Heart left ventricle (tissue), 16 donors: ENCODE measurements at regions not wholly inside any gene's neighbourhood (a gene's known extent, or its start where the extent isn't known, plus 50 kb on each side); places are given as distances from the start of the nearest gene placed in this dataset.

Source experiments
- ATAC-seq, 4 donors: fragments of 200-7000 bp; cut with Tn5 transposase; one replicate each; pipeline ENCODE4 v1.9.1; 2020 to 2022; ENCODE audit warnings: moderate library complexity in 4 of 4, mild to moderate bottlenecking in 3 of 4, moderate number of reproducible peaks in 1 of 4
- DNase-seq, 5 donors: peaks; one replicate each; pipeline ENCODE4 v3.0.0-alpha.2; 2020
- H3K27ac ChIP-seq, 12 donors: fragments of 200-600 bp; sonication (generic) in 4 of 12; one replicate each; pipeline versions ENCODE4 v1.5.0 to v1.8.0; 2016 to 2022; ENCODE audit warnings: mild to moderate bottlenecking in 2 of 12
- H3K27me3 ChIP-seq, 9 donors: fragments of 200-600 bp; sonication (generic) in 2 of 9; one replicate each; pipeline versions ENCODE4 v1.5.1 to v1.8.0; 2016 to 2022; ENCODE audit warnings: mild to moderate bottlenecking in 3 of 9
- H3K36me3 ChIP-seq, 9 donors: fragments of 200-600 bp; sonication (generic) in 2 of 9; one replicate each; pipeline versions ENCODE4 v1.5.0 to v1.8.0; 2018 to 2022; ENCODE audit warnings: mild to moderate bottlenecking in 2 of 9
- H3K4me1 ChIP-seq, 12 donors: fragments of 200-600 bp; sonication (generic) in 4 of 12; one replicate each; pipeline versions ENCODE4 v1.5.0 to v1.8.0; 2016 to 2022; ENCODE audit warnings: mild to moderate bottlenecking in 3 of 12
- H3K4me3 ChIP-seq, 12 donors: fragments of 200-600 bp; sonication (generic) in 4 of 12; one replicate each; pipeline versions ENCODE4 v1.5.0 to v1.8.0; 2017 to 2022; ENCODE audit warnings: mild to moderate bottlenecking in 9 of 12, moderate library complexity in 4 of 12
- H3K9me3 ChIP-seq, 12 donors: fragments of 200-600 bp; sonication (generic) in 4 of 12; one replicate each; pipeline versions ENCODE4 v1.5.0 to v1.8.0; 2016 to 2022; ENCODE audit warnings: mild to moderate bottlenecking in 1 of 12
- POLR2A ChIP-seq, 2 donors: fragments of 450-650 bp; IDR thresholded peaks; one replicate each; pipeline ENCODE4 v1.6.1; 2017; ENCODE audit warnings: antibody characterized with exemption in 2 of 2, mild to moderate bottlenecking in 2 of 2, moderate library complexity in 2 of 2
- WGBS, 4 donors: extraction: QIAGEN DNeasy Blood & Tissue Kit in 2 of 4; methylation state at CpG; one replicate each; pipeline versions ENCODE4 v1.1.5 to v1.1.7; 2013 to 2018; 5-methylcytosine and 5-hydroxymethylcytosine counted together
- intact Hi-C, 10 donors: fragments of 100-400 bp; cut with DNase I; formaldehyde crosslinking; loops; one replicate each; pipeline versions ENCODE4 v1.11.1 to v1.14.2; 2022
- TF ChIP-seq, protein P1 (sequence below), 12 donors: fragments of 200-600 bp; sonication (generic) in 4 of 12; IDR thresholded peaks; one replicate each; pipeline versions ENCODE4 v1.5.0 to v1.8.0; 2018 to 2022; ENCODE audit warnings: antibody characterized with exemption in 12 of 12, mild to moderate bottlenecking in 5 of 12
- donor health status: ischemic (EF 13 %, LVEDD 7.1; RV severe dilation, severe dysfunction).
- donor health status: healthy with polysubstance abuse.
- donor health status: DM: no; HTN: yes; CAD: no.
- donor health status: DM: no; HTN: no; CAD: no.
- donor health status: ischemic (EF 25% LVEDD 6.9; RV normal size, moderate dysfunction).
- donor health status: ischemic (EF 25% LVEDD 5.7; RV mildly dilated, moderate dysfunction).
- donor health status: healthy.
- donor health status: DM: yes; HTN: yes; CAD: no.
- donor health status: ischemic (EF 35%, LVEDD 5.7; RV mildly dilated, moderate dysfunction).
- donor health status: nonischemic (EF 11% LVEDD 7.7; RV severe dilation, severe dysfunction).
- donor health status: DM: yes; HTN: yes; CAD: no.
- donor health status: PGD.
- donor health status: ischemic (EF 29% LVEDD 5.4; RV normal size, mild dysfunction).
- donor health status: nonischemic (EF 23%, LVEDD 6.1; RV moderate dilation, normal function).

GRCh38 chr17:69828087-69828486 lies 246.9 kb upstream of the KCNJ16 start:
- H3K27me3 ChIP-seq = no peaks in the 10 kb centered on the region
- peak overlapping the region in 5 of 12 donors; percentile 5 to 55 (median 40) for H3K27ac ChIP-seq
- intact Hi-C loops = no loop called here
- TF ChIP-seq POLR2A (IDR thresholded peaks at IDR 0.05) = no peak
- TF ChIP-seq, protein P1, sequence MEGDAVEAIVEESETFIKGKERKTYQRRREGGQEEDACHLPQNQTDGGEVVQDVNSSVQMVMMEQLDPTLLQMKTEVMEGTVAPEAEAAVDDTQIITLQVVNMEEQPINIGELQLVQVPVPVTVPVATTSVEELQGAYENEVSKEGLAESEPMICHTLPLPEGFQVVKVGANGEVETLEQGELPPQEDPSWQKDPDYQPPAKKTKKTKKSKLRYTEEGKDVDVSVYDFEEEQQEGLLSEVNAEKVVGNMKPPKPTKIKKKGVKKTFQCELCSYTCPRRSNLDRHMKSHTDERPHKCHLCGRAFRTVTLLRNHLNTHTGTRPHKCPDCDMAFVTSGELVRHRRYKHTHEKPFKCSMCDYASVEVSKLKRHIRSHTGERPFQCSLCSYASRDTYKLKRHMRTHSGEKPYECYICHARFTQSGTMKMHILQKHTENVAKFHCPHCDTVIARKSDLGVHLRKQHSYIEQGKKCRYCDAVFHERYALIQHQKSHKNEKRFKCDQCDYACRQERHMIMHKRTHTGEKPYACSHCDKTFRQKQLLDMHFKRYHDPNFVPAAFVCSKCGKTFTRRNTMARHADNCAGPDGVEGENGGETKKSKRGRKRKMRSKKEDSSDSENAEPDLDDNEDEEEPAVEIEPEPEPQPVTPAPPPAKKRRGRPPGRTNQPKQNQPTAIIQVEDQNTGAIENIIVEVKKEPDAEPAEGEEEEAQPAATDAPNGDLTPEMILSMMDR (IDR thresholded peaks at IDR 0.05) = no peak
- H3K9me3 ChIP-seq = peaks cover 0 to 5% (median 0%) of the 10 kb centered on the region in 12 donors
- no peaks in the 10 kb centered on the region for H3K36me3 ChIP-seq
- no peak overlapping the region for H3K4me3 ChIP-seq
- ATAC-seq (peak; percentile 78 to 96 (median 89)), DNase-seq (peak in 4 of 5 donors; percentile 53 to 75 (median 63))
- peaks cover 0 to 20% (median 14%) of the 10 kb centered on the region in 12 donors for H3K4me1 ChIP-seq
- WGBS, 4 donors = 14 to 23% (median 16%) methylated on average over 6 of the region's 6 CpGs

GRCh38 chr17:69834494-69834893 lies 240.5 kb upstream of the KCNJ16 start:
- Histone ChIP-seq H3K4me3 (no peak overlapping the region), H3K27me3 (no peaks in the 10 kb centered on the region), H3K27ac (no peak overlapping the region), H3K4me1 (no peaks in the 10 kb centered on the region), H3K9me3 (peaks cover 0 to 17% (median 5%) of the 10 kb centered on the region in 12 donors), H3K36me3 (no peaks in the 10 kb centered on the region)
- intact Hi-C loops = loop anchor here in 1 of 10 donors (10.0 kb wide), 1 partner anchor 60 kb away; no protein-coding TSS in a partner anchor
- 88 to 94% (median 91%) methylated on average over 2 of the region's 2 CpGs for WGBS, 4 donors
- ATAC-seq (no peak), DNase-seq (no peak)
- no peak for TF ChIP-seq POLR2A (IDR thresholded peaks at IDR 0.05)
- TF ChIP-seq, protein P1 (IDR thresholded peaks at IDR 0.05) = no peak

DNA sequence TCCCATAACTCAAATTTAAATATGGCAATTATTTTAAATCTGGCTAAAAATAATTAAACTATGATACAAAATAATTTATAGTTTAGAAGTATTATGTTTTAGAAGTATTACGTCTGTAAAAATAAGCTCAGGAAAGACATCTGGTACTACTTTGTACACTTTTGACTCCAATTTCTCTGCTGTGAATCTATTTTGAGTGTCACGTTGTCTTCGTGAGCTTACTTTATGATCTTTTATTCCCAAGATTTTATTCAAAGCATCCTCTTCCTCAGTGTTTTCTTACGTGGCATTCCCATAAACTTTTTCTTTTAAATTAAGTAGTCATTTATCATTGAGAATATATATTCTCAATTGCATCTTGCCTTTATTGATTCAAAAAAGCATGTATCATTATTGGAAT lies 223.3 kb upstream of the KCNJ16 start:
- intact Hi-C loops = no loop called here
- no peak for TF ChIP-seq POLR2A (IDR thresholded peaks at IDR 0.05)
- TF ChIP-seq, protein P1 (IDR thresholded peaks at IDR 0.05) = no peak

DNA sequence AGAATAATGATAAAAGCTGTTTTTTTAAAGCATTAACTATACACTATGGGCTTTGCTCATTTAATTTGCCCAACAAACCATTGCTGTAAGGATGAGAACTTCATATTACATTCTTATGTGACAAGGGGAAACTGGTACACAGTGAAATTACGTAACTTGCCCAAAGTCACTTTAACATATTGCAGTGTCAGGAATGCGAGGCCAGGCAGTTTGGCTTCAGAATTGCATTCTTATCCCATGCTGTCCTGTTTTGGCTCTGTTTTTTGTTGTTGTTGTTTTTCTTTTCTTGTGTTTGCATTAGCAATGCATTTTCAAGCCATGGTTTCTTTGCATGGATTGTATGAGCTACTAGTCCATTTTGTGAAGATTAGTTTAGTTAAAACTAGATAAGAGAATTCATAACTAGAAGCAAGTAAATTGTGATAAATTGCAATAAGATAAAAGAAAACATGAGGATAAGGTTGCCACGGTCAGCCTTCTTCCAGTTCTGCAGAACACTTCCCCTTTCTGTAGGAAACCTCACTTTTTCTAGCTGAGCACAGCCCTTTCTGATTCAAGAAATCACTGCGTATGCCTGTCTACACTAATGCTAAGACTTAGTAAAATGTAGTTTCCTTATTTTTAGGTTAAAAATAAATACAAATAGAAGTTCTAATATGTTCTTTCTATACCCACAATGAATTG lies 221.3 kb upstream of the KCNJ16 start:
- H3K27ac ChIP-seq = peak overlapping the region in 3 of 12 donors; percentile 12 to 61 (median 32)
- WGBS, 4 donors = 31 to 52% (median 38%) methylated on average over 4 of the region's 4 CpGs
- no peaks in the 10 kb centered on the region for H3K27me3 ChIP-seq
- TF ChIP-seq, protein P1 (IDR thresholded peaks at IDR 0.05) = no peak
- no peak for TF ChIP-seq POLR2A (IDR thresholded peaks at IDR 0.05)
- no peaks in the 10 kb centered on the region for H3K36me3 ChIP-seq
- peaks cover 0 to 23% (median 14%) of the 10 kb centered on the region in 12 donors for H3K4me1 ChIP-seq
- intact Hi-C loops = no loop called here
- ATAC-seq (peak in 3 of 4 donors; percentile 45 to 79 (median 64)), DNase-seq (peak in 1 of 5 donors; percentile 25)
- H3K4me3 ChIP-seq = no peak overlapping the region
- H3K9me3 ChIP-seq = peaks cover 0 to 25% (median 12%) of the 10 kb centered on the region in 12 donors

More for the DNA sequence above, 223.3 kb upstream of the KCNJ16 start:
- WGBS, 4 donors = 92 to 95% (median 94%) methylated on average over 4 of the region's 4 CpGs
- H3K9me3 ChIP-seq = peaks cover 0 to 7% (median 0%) of the 10 kb centered on the region in 12 donors
- DNase-seq (no peak), ATAC-seq (no peak)
- H3K27me3 ChIP-seq = no peaks in the 10 kb centered on the region
- H3K4me3 ChIP-seq = no peak overlapping the region
- H3K27ac ChIP-seq = no peak overlapping the region
- peaks cover 0 to 23% (median 14%) of the 10 kb centered on the region in 12 donors for H3K4me1 ChIP-seq
- no peaks in the 10 kb centered on the region for H3K36me3 ChIP-seq
